Stimulated activated CD8-positive, alpha-beta memory T cell treated with anti-CD3 and anti-CD28 coated beads, Interleukin-7, amount 100 ng/mL, for 48 hours (primary cell): ENCODE measurements at regions not wholly inside any gene's neighbourhood (a gene's known extent, or its start where the extent isn't known, plus 50 kb on each side); places are given as distances from the start of the nearest gene placed in this dataset.

Experiments used
- DNase-seq, 2 donors: peaks; one replicate each; pipeline ENCODE4 v3.0.0-alpha.2; 2020; ENCODE audit warnings: low read depth in 1 of 2; ENCODE audit errors: extremely low read depth in 1 of 2

GRCh38 chr11:80417681-80418080, 976.9 kb upstream of the TENM4 start:
- no peak for DNase-seq

DNA sequence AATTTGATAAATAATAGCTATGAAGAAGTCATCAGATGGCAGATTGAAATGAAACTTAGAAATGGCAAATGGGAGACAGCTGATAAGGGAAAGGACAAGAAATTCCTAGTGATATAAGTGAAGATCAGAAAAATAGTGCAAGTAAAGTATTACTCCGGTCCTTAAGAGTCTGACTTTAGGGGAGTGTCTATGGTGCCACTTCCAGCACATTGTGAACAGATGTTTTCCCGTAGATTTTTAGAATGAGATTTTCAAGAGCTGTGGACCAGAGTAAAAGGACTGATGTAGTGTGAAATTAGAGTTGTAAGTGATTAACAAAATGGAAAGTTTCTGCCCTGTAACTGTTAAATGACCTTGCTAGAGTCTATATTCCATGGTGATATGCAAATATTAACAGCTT, 974.8 kb upstream of the TENM4 start:
- no peak for DNase-seq

DNA sequence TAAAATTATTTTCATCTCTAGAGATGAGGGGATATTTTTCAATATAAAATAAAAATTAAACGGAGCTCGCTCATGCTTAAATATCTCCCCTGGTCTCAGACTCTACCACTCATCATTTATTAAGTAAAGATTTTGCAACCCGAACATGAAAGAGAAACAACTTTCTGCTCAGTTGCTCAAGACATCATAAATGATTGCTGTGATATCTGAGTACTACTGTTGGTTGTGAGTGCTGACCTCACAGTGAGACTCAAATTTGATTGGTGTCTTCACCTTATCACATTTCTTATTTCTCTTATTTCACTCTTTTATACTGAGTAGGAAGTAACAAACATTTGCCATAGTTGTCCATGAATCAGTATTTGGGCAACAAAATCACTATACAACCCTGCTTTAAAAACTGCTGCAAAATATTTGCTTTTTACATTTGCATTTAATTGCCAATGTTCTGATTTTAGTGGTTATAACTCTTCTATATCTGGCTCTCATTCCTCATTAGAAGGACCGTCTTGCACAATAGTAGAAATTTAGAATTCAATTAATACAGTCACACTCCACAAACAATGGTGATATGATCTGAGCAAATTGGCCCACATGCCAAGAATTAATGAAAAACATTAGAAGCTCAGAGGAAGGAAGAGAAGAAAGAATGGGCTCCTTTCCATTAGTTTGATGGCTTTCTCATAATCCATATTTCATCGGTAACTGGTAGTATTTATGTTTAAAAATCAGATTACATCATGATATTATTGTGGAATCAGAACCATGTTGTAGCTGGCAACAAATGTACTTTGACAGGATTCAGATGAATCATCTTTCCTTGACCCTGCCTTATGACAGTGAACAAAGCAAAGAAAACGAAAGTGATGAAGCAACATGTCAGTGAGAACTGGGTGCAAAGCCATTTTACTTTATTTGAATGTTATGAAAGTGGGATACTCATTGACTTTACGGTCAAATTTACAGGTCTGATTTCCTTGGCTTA, 973.6 kb upstream of the TENM4 start:
- no peak for DNase-seq

DNA sequence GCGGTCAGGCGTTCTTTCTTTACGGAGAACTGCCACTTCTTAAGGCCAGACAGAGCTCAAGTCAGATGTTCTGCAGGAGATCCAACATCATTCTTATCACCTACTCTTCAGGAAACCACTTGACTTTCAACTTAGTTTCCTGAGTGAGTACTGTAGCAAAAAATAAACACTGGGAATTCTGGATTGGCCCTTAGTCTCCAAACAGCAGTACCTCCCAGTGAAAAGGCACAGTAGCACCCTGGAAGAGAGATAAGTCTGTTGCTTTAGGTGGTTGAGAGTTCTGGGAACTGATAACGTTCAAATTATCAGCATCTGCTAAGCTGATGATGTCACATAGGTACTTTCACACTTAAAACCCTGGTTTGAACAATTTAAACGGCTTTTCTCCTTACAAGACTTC, 971.8 kb upstream of the TENM4 start:
- DNase-seq: no peak

GRCh38 chr11:80393210-80393609, 952.4 kb upstream of the TENM4 start:
- no peak for DNase-seq

DNA sequence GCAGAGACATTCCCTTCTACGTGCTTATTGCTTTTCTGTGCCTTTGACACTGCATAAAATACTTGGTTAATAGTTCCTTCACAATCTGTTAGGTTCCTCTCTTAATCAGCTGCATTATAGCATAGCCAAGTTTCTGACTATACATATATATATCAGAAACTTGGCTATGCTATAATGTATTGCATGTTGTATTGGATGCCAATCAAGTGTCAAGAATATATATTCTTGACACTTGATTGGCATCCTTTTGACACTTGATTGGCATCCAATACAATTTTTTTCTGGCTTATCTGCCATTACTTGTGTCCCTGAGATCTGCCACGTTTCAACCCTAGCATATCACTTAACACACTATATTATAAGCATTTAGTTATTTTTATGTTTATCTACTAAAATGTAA, 949.7 kb upstream of the TENM4 start:
- DNase-seq: no peak

DNA sequence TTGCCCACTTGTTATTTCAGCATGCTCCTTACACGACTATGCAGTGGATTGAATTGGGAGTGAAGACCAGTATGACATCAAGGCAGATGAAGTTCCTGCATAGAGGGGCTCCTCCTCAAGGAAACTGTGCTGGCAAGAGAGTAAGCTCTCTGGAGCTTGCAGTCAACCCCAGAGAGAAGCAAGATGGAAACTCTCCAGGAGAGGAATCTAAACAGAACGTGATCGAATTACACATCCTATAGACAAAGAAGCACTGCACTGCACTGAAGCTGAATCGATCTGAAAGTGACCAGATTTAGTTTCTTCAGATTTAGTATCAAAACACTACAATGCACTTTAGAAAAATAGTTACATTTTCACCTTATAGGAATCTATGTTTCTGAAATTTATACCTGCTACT, 947.7 kb upstream of the TENM4 start:
- no peak for DNase-seq

- no peak for DNase-seq
These were observed 947.3 kb upstream of the TENM4 start for GRCh38 chr11:80388130-80388529.

- DNase-seq: no peak
These were observed 942.8 kb upstream of the TENM4 start for GRCh38 chr11:80383655-80384054.

- DNase-seq: no peak
These were observed 938.9 kb upstream of the TENM4 start for GRCh38 chr11:80379620-80380278.

GRCh38 chr11:80371931-80372330, 931.1 kb upstream of the TENM4 start:
- DNase-seq: no peak

DNA sequence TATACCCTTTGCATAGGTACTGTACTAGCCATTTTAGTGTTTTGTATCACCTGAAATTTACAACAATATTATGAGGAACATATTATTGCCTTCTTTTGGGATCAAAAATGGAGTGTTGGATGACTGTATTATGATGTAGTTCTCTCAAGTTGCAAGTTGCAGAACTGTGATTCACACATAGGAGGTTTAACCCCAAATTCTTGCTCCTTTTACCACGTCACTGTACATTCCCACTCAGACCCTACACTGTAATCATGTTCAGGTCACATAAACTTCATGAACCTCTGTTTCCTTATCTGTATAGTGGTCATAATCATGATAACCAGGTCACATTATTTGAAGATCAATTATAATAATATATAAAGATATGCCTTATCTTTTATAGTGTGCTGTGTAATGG, 925.1 kb upstream of the TENM4 start:
- no peak for DNase-seq

DNA sequence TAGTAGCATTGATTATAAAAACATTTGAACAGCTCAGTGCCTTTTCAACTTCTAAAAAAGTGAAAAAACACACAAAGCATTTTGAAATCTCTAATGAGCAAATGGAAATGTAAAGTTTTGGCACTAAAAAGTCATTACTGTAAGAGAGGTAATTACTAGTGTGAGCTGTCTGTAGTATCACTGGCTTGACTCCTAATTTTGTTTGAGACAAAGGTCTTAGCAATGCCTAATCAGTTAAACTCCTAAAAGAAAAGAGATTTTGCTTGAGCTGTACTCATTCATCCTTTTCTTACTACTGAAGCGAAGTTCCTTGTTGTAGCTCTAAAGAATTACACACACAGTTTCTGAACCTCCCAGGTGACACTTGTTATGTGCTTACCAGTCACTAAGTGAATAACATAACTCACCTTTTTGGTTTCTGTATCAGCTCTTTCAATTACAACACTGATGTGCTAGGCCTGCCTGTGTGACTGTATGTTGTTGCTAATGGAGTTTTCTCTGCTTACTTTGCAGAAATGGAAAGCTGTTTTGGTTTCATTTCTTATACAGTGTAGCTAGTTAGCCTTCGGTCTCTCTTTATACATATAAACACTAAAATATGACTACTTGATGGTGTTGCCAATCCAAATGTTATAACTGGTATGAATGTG, 924.4 kb upstream of the TENM4 start:
- no peak for DNase-seq

DNA sequence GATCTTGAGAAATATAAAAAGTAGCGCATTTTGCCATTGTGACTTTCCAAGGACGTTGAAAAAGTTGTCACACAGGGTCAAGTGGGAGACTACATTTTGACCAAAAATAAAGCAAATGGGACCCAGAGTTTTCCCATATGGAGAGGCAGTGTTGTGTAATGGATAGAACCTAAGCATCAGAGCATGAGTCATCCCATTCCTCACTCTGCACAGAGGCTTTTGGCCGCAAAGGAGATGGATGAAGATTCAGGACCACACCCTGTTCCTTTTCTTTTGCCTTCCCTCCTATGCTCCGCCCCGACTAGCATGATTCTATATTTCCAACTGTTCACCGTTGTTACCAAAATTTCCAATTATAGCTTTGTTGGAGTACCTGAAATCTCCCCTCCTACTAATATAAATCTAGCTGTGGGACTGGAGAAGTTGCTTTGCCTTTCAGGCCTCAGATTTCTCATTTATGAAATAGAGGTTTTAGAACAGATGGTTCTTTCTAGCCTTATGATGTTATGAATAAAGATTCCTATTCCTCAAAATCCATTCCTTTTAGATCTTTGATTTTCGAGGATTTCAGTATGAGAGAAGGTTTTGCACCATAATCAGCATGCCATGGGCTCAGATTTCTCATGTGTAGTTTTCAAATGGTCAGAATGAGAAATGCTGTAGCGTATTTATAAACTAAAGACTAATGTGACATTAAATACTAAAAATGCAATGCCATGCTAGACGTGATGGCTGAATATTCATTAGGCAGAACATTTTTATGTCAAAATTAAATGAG, 921.9 kb upstream of the TENM4 start:
- DNase-seq: no peak

- no peak for DNase-seq
These were observed 914.4 kb upstream of the TENM4 start for GRCh38 chr11:80355251-80355650.

DNA sequence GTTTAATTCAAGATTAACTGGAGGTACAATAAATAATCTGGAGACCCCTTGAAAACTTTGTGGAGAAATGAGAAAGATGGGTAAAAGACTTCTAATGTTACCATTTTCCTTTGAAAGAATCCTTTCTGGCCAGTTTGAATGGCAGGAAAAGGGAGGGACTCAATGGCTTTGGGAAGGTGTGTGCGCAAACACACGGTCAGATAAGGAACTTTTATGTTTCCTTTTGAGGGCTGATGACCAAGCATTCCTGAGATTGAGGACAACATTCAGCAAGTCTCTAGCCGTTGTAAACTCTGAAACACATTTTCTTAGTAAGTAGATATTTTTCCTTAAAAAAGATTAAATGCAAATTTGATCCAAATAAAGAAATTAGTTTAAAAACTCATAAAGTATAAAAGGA, 909.7 kb upstream of the TENM4 start:
- no peak for DNase-seq

- DNase-seq: no peak
These were observed 909.2 kb upstream of the TENM4 start for GRCh38 chr11:80349997-80350396.

DNA sequence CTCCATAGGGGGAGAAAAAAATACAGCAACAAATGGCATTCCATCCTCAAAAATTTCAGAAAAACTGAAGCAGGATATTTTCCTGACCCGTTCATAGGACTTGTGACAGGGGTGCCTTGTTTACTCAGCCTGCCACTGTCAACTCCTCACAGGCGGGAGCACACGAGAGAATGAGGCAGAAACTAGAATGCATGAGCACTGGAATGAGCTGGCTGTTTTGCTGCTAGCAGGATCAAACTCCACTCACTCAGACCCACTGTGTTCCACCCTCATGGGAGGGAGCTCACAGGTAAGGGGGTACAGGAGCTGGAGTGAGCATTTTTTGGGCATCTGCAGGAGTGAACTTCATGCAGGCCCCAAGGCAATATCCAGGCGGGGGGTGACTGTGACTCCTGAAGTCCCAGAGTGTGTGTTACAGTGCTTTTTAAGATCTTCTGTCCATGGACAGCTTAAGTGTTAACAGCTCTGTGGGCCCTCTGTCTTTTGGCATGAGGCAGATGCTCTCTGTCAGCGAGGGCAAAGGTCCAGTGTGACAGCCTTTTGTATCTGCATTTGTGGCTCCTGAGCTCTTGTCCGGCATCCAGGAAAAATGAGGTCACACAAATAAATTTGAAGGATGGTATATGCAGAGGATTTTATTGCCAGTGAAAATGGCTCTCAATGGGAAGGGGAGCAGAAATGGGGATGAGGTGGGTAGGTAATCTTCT, 905.7 kb upstream of the TENM4 start:
- DNase-seq: no peak

- no peak for DNase-seq
These were observed 902.6 kb upstream of the TENM4 start for GRCh38 chr11:80343436-80343835.

DNA sequence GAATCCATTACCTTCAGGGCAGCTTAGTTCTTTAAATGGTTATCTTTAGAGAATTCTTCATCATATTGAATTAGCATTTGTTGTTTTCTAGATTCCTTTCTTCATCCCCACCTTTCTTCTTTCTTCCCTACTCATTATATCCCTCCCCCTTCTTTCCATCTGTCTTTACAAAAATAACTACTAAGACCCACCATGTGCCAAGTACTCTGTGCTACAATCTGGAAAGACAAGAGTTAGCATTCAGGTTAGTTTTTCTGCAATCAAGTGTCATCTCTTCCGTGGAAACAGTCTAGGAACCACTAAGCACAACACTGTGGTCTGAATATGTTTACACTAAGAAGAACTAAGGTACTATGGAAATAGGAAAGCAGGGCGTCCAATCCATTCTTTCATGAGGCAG, 897.4 kb upstream of the TENM4 start:
- DNase-seq: no peak
